ENCODE measurements at regions not wholly inside any gene's neighbourhood (a gene's known extent, or its start where the extent isn't known, plus 50 kb on each side); places are given as distances from the start of the nearest gene placed in this dataset.

DNA sequence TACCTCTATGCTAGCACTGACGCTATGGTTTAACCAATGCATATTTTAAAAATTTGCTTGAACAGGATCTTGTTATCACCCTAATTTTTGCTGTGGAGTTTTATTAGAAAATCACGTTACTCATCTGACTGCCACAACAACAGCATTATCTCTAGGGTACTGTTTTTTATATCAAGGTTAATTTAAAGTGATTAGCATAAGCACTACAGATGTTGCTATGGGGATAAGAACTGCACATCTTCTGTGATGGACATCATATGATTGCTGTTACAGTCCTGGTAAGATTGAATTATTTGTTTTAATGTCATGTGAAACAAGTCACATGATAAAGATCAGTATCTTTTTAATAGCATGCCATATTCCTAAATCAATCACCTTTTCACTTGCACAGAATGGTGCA lies 492.2 kb upstream of the ROBO2 start:
- Histone ChIP-seq H3K9ac (ENCODE audit: low read length in 3 of 3) (no peak overlapping the region), H3K27me3 (ENCODE audit: control insufficient read depth, insufficient read depth, low read length) (no peaks in the 10 kb centered on the region), H3K27ac (ENCODE audit: low read depth in 2 of 2, low read length in 2 of 2) (no peak overlapping the region), H3K9me3 (ENCODE audit: control insufficient read depth in 2 of 3, insufficient read depth in 1 of 3, low read length in 3 of 3) (no peaks in the 10 kb centered on the region), H3K4me3 (ENCODE audit: low read length in 3 of 3) (no peak overlapping the region), H3K36me3 (ENCODE audit: control insufficient read depth in 2 of 3, insufficient read depth in 3 of 3, low read length in 3 of 3) (no peaks in the 10 kb centered on the region), H3K4me1 (ENCODE audit: control insufficient read depth in 2 of 3, insufficient read depth in 2 of 3, low read depth in 1 of 3, low read length in 3 of 3) (no peaks in the 10 kb centered on the region)
- TF ChIP-seq, protein P1, sequence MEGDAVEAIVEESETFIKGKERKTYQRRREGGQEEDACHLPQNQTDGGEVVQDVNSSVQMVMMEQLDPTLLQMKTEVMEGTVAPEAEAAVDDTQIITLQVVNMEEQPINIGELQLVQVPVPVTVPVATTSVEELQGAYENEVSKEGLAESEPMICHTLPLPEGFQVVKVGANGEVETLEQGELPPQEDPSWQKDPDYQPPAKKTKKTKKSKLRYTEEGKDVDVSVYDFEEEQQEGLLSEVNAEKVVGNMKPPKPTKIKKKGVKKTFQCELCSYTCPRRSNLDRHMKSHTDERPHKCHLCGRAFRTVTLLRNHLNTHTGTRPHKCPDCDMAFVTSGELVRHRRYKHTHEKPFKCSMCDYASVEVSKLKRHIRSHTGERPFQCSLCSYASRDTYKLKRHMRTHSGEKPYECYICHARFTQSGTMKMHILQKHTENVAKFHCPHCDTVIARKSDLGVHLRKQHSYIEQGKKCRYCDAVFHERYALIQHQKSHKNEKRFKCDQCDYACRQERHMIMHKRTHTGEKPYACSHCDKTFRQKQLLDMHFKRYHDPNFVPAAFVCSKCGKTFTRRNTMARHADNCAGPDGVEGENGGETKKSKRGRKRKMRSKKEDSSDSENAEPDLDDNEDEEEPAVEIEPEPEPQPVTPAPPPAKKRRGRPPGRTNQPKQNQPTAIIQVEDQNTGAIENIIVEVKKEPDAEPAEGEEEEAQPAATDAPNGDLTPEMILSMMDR (IDR thresholded peaks at IDR 0.05; ENCODE audit: borderline replicate concordance, extremely low read depth, insufficient read depth): no peak
- DNase-seq (no peak), FAIRE-seq (no peak)
- intact Hi-C loops (cut with DNase I): no loop called here

DNA sequence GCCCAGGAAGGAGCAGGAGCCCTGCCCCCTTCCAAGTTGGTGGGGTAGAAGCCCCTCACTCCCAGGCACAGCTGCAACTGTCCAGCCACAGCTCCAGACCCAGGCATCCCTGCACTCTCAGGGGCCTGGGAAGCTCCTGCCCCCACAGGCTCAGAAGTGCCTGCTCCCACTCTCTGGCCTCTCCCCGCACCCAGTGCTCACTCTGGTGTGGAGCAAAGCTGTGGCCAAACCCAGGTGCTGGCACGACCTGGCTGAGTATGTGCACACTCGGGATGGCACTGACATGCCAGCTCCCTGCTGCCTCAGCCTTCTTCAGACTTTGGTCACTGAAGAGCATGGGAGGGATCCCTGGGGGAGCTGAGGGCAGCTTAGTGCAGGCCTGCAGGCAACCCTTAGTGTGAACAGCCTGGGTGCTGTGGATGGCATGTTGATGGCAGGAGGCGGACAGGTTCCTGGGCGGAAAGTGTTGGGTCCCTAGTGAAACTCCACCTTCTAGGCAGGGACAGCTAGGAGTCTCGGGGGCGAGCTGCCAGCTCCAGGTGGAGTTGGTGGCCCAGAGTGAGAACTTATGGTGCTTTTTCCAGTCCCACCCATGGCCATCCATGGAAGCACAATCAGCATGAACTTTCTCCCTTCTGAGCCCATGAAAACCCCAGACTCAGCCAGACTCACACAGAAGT lies 489.2 kb upstream of the ROBO2 start:
- H3K4me3 ChIP-seq (ENCODE audit: low read length in 3 of 3): no peak overlapping the region
- intact Hi-C loops (cut with DNase I): no loop called here
- TF ChIP-seq, protein P1 (IDR thresholded peaks at IDR 0.05; ENCODE audit: borderline replicate concordance, extremely low read depth, insufficient read depth): no peak
- H3K9ac ChIP-seq (ENCODE audit: low read length in 3 of 3): no peak overlapping the region
- H3K9me3 ChIP-seq (ENCODE audit: control insufficient read depth in 2 of 3, insufficient read depth in 1 of 3, low read length in 3 of 3): no peaks in the 10 kb centered on the region
- FAIRE-seq: no peak
- no peaks in the 10 kb centered on the region for H3K4me1 ChIP-seq (ENCODE audit: control insufficient read depth in 2 of 3, insufficient read depth in 2 of 3, low read depth in 1 of 3, low read length in 3 of 3)
- H3K27me3 ChIP-seq (ENCODE audit: control insufficient read depth, insufficient read depth, low read length): no peaks in the 10 kb centered on the region
- H3K36me3 ChIP-seq (ENCODE audit: control insufficient read depth in 2 of 3, insufficient read depth in 3 of 3, low read length in 3 of 3): no peaks in the 10 kb centered on the region
- H3K27ac ChIP-seq (ENCODE audit: low read depth in 2 of 2, low read length in 2 of 2): no peak overlapping the region
- peak in 1 of 5 donors; percentile 59 for DNase-seq

DNA sequence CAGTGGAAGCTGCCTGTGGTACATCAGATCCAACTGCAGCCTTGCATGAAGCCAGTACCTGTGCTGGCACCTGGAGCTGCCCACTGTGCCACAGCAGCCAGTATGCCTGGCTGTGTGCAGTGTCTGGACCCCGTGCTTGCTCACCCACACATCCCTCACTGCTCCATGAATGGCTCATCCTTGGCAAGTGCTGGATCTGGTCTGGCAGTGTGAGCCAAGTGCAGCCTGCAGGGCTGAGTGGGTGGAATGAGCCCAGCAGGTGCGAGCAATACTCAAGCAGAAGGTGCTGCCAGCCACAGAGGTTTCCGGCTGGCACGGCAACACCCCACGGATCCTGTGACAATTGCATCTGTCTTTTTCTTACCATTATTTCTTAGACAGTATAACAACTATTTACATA lies 488.2 kb upstream of the ROBO2 start:
- DNase-seq (peak in 1 of 5 donors; percentile 52), FAIRE-seq (no peak)
- intact Hi-C loops (cut with DNase I): no loop called here
- Histone ChIP-seq H3K36me3 (ENCODE audit: control insufficient read depth in 2 of 3, insufficient read depth in 3 of 3, low read length in 3 of 3) (no peaks in the 10 kb centered on the region), H3K9ac (ENCODE audit: low read length in 3 of 3) (no peak overlapping the region), H3K4me3 (ENCODE audit: low read length in 3 of 3) (no peak overlapping the region), H3K4me1 (ENCODE audit: control insufficient read depth in 2 of 3, insufficient read depth in 2 of 3, low read depth in 1 of 3, low read length in 3 of 3) (no peaks in the 10 kb centered on the region), H3K27me3 (ENCODE audit: control insufficient read depth, insufficient read depth, low read length) (no peaks in the 10 kb centered on the region), H3K27ac (ENCODE audit: low read depth in 2 of 2, low read length in 2 of 2) (no peak overlapping the region), H3K9me3 (ENCODE audit: control insufficient read depth in 2 of 3, insufficient read depth in 1 of 3, low read length in 3 of 3) (no peaks in the 10 kb centered on the region)
- TF ChIP-seq, protein P1 (IDR thresholded peaks at IDR 0.05; ENCODE audit: borderline replicate concordance, extremely low read depth, insufficient read depth): no peak

DNA sequence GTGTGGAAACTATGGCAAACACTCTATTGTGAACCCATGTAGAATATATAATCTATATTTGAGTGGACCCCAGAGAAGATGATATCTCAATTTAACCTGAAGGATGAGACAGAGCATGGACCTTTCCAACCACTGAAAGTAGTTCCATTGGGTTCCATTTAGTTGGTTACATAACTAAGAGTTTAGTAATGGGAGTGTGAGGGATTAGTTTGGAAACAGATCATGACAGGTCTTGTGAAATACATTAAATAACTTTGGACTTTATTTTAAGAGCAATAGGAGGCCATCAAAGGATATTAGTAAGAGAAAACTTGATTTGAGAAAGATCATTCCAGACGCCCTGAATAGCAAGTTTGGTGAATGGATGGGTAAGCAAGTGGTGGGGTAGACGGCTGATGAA lies 487.2 kb upstream of the ROBO2 start:
- no peak for DNase-seq
- no peak overlapping the region for H3K4me3 ChIP-seq (ENCODE audit: low read length in 3 of 3)
- no peaks in the 10 kb centered on the region for H3K36me3 ChIP-seq (ENCODE audit: control insufficient read depth in 2 of 3, insufficient read depth in 3 of 3, low read length in 3 of 3)
- no peak overlapping the region for H3K9ac ChIP-seq (ENCODE audit: low read length in 3 of 3)
- H3K4me1 ChIP-seq (ENCODE audit: control insufficient read depth in 2 of 3, insufficient read depth in 2 of 3, low read depth in 1 of 3, low read length in 3 of 3): no peaks in the 10 kb centered on the region
- no peaks in the 10 kb centered on the region for H3K9me3 ChIP-seq (ENCODE audit: control insufficient read depth in 2 of 3, insufficient read depth in 1 of 3, low read length in 3 of 3)
- H3K27me3 ChIP-seq (ENCODE audit: control insufficient read depth, insufficient read depth, low read length): no peaks in the 10 kb centered on the region
- no peak overlapping the region for H3K27ac ChIP-seq (ENCODE audit: low read depth in 2 of 2, low read length in 2 of 2)
- no peak for FAIRE-seq
- TF ChIP-seq, protein P1 (IDR thresholded peaks at IDR 0.05; ENCODE audit: borderline replicate concordance, extremely low read depth, insufficient read depth): no peak
- intact Hi-C loops (cut with DNase I): no loop called here
